DOHH2 (cell line): ENCODE measurements at regions not wholly inside any gene's neighbourhood (a gene's known extent, or its start where the extent isn't known, plus 50 kb on each side); places are given as distances from the start of the nearest gene placed in this dataset.

Source experiments
- CTCF ChIP-seq: fragments of 200-600 bp; sonication (generic); IDR thresholded peaks from one replicate; pipeline ENCODE4 v1.5.1; 2014; ENCODE audit warnings: antibody characterized with exemption, mild to moderate bottlenecking, low read depth, low read length; ENCODE audit not compliant: poor library complexity, severe bottlenecking
- EZH2phosphoT487 ChIP-seq: fragments of 200-600 bp; sonication (generic); IDR thresholded peaks from 2 replicates; pipeline ENCODE4 v1.6.1; 2017; ENCODE audit warnings: borderline replicate concordance, mild to moderate bottlenecking, antibody characterized with exemption, low read length, moderate library complexity, mixed read lengths

DNA sequence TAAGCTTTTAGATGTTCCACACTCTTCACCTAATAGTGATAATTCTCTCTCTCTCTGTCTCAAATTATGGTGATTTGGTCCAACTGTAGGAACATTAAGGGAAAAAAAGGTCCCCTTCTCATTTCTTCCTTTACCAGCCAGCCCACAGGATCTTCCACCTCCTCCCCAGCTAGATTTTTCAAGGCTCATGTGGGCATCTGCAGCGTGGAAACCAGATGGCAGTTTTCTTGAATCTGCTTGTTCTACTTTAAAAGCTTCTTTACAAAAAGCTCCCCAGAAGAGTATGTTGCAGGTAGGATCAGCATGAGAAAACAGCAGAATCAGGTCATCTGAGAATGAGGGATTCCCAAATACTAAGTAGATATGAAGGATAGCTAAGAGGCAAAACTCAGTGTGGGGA, 208.6 kb upstream of the PFN2 start:
- no peak for TF ChIP-seq CTCF
- TF ChIP-seq EZH2phosphoT487 = no peak
